ENCODE measurements at regions not wholly inside any gene's neighbourhood (a gene's known extent, or its start where the extent isn't known, plus 50 kb on each side); places are given as distances from the start of the nearest gene placed in this dataset.
"Not testable (repeated sequence)": the region's sequence is repeated elsewhere in the genome, so short reads cannot be mapped to it uniquely, and the experiment has no call there.

DNA sequence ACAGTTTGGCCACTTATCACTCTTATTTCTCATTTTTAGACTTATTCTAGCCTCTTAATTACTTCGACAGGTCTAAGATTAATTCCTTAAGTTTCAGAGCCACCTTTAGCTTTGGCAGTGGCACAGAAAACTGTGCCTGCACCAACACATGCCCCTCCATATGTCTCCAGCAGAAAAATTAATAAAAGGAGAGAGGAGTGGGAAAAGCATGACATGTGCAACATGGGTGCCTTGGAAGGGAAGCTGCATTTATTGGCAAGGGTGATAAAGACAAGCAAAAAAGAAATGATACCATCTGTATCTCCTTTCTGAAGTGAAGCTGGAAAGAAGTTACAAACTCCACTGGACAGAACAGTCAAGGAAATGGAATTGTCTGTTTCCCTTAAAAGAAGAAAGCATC, 121.7 kb upstream of the CFAP20DC start:
- no peak for DNase-seq

DNA sequence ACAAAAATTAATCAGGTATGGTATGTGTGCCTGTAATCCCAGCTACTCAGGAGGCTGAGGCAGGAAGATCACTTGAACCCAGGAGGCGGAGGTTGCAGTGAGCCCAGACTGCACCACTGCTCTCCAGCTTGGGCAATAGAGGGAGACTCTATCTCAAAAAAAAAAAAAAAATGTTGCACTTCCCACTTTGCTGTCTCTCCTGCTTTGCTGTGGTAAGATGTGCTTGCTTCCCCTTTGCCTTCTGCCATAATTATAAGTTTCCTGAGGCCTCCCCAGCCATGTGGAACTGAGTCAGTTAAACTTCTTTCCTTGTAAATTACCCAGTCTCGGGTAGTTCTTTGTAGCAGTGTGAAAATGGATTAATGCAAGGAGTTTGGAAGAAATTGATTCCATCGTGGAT, 120.3 kb upstream of the CFAP20DC start:
- DNase-seq, result not testable (repeated sequence)

DNA sequence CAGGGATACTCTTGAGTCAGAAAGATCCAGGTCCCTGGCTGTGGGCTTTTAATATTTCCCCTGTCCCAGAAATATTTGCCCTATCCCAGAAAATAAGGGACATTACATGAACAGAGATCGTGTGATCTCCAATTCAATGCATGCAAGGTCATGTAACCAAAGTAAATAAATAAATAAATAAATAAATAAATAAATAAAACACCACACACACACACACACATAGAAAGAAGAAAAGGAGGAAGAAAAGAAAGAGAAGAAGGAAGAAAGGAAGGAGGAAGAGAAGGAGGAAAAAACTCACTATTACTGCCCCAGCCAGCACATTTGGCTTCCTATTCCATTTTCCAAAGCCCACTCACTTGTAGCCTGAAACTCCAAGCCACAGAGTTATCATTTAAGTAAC, 117.9 kb upstream of the CFAP20DC start:
- no peak for DNase-seq

DNA sequence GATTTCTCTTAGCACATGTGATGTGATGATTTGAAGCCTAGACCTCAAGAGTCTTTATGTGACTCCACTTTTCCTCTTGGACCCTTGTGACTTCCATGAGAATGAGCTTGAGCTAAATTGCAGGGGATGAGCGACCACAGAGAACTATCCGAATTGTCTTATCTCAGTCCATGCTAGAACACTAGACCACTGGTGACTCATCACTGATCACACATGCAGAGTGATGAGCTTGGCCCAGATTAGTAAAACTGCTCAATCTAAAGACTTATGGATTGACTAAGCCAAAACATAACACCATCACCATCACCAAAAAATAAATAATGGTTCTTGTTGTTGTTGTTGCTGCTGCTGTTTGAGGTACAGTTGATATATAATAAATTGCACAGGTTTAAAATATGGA, 114.1 kb upstream of the CFAP20DC start:
- DNase-seq, result no peak

DNA sequence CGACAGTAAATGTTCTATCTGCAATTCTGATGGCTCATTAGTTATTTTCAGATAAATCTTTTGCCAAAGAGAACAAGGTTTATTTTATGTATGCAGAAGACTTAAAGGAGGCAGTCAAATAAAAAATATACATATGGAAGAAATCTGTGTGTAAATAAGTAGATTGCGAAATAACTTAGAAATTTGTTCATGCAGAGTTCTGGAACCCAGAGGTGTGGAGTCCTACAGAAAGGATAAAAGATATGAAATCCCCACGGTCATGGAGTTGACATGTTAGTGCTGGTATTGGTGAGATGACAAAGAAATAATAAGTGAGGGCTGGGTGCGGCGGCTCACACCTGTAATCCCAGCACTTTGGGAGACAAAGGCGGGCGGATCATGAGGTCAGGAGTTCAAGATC, 111.2 kb upstream of the CFAP20DC start:
- no peak for DNase-seq

DNA sequence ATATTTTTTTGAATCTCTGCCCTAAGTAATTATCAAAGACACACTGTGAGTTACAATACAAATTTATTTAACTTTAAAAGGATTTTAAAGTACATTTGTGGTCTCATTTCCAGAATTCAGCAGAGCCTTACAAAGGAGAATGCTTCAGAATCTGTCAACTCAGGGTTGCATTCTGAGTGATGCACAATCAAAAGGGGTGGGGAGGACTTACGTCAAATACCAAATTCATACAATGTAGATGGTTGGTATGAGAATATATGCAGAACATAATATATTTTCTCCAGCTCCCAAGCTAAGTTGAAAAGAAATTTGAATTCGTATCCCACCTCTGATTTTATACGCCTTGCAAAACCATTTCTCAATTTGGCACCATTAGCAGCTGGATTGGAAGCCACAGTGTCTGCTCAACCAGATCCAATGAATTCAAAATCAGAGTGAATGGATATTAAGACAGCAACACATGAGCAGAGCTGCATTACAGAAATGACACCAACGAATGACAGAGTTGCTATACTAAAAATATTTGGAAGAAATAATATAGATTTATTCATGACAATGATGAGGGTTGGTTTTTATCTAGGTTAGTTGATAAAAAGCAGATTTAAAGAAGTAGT, 110.4 kb upstream of the CFAP20DC start:
- no peak for DNase-seq

DNA sequence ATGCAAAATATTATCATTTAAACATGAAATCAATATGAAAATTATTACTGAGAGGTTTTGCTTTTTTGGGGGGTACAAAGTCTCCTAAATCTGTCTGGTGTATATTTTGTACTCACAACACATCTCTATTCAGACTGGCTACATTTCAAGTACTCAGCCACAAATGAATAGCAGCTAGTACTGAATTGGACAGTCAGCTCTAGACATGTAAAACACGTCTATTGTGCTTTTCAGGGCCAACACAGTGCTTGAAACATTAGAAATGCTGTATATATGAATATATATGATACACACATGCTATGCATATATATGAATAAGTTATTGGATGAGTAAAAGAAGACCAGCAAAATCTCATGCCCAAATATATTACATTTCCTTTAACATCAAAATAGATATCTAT, 103.8 kb upstream of the CFAP20DC start:
- no peak for DNase-seq

DNA sequence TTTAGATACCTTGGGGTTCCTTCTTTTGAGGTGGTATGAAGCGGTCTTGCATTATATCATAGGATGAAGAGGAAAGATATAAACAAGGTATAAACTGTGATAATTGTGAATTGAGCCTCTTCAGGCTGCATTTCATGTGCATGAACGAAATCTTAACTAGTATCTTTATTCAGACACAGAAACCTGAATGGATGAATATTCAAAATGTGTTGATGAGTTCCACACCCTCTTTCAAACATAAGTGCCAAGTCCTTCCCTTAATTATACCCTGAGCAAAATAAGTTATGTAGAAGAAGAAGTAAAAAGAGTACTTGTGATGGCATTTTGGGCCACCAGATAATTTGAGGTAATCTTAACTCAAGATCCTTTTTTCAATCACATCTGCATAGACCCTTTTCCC, 103.1 kb upstream of the CFAP20DC start:
- no peak for DNase-seq

DNA sequence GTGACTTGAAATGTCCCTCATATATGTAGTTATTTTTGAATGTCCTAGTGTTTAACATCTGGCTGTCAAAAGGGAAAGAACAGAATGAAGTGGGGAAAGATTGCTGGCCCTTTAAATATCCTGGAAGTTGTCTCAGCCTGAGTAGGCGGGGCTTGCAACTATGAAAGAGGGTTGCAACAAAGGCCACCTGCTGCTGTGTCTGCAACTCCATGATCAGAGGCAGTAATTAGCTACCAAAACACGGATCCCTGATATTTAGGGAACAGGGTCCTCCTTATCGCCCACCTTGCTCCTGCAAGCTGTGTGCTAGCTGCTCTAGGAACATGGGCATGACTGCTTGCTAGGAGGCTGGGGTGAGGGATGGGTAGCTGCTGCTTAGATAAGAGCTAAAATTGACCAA, 100.2 kb upstream of the CFAP20DC start:
- DNase-seq, result no peak

DNA sequence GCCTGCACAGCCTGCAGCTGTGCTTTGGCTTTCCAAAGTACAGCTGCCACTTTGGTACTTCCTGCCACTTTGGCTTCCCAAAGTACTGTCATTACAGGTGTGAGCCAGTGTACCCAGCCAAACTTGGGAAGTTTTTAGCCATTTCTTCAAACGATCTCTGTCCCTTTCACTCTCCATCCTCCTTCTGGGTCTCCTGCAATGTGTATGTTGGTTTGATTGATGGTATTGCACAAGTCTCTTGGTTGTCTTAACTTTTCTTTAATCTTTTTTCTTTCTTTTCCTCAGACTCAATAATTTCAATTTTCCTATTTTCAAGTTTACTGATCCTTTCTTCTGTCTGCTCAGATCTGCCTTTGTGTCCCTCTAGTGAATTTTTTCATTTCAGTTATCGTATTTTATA, 99.3 kb upstream of the CFAP20DC start:
- no peak for DNase-seq

DNA sequence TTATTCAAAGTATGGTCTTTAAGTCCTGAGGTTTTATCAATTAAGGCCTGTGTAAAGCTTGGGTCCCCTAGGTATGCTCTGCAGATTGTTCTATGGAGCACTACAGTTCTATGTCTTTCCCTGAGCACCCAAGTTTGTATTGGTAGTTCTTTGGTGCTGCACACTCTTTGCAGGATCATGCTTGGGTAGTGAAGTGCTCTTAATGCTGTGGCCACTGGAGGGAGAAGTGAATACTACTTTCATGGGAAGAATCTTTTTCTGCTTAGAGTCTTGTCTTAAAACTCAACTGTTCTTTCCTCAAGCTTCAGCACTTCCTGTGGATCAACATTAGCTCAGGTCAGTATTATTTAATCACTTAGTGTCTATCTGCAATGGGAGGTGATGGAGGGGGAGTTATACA, 93.6 kb upstream of the CFAP20DC start:
- DNase-seq, result no peak

DNA sequence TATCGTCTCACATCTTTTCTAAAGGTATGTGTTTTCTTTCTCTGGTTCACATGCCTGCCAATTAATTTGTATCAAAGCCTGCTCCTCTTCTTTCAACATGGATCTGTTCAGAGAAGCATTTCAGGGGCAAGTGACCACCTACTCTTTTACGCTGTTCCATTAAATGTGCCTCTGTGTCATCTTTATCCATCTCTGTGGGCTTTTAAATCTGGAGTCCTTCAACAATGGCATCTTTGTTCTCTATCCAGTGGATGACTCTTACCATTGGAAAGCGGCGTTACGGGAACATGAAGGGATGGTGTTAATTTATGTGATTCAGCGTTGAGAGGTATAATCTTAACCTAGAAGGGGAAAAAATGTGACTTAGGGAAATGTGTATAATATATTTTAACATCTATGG, 92.7 kb upstream of the CFAP20DC start:
- no peak for DNase-seq

DNA sequence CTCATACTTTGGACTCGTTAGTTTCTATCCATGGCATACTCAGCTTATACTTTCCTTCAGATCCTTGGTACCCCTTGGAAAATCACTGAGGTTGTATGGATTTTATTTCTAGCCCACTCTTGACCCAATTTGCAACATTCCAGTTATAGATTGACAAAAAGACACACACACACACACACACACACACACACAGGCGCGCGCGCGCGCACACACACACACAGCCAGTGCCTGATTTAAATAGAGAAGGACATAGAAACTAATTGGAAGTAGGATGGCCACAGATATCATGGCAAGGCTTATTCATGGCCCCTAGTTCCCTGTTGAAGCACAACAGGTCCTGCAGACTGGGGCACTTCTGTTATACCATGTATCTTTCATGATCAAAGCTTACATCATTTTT, 89.1 kb upstream of the CFAP20DC start:
- no peak for DNase-seq

DNA sequence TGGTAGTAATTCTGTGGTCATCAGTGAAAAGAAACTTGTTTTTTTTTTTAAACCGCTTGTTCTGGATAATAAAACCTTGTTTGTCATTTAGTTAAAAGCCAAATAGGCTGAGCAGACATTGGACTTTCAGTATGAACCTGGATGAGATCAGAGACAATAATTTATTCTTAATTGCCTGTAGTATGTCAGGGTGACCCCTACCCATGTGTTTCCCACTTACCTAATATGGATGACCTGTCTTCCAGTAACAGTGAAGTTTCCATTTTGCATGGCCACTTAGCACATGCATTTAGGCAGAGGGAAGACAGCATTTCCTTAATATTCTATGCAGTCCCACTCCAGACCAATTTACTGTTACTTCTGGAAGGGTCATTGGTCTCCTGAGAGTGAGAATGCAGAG, 87.6 kb upstream of the CFAP20DC start:
- DNase-seq, result no peak

DNA sequence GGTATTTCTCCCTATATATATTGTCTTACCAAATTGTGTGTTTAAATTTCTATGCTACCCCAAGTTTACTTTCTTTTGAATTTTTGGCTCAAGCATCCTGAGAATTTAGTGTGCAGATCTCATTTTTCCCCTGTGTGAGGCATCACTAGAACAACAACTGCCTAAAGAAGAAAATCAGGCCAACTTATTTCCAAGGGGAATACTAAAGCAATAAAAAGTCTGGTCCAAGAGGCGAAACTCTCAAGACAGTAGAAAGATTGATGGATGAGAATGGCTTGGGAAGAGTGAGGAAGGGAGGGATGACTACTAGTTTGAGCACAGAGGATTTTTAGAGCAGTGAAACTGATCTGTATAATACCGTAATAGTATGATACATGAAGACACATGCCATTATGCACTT, 86.3 kb upstream of the CFAP20DC start:
- no peak for DNase-seq

DNA sequence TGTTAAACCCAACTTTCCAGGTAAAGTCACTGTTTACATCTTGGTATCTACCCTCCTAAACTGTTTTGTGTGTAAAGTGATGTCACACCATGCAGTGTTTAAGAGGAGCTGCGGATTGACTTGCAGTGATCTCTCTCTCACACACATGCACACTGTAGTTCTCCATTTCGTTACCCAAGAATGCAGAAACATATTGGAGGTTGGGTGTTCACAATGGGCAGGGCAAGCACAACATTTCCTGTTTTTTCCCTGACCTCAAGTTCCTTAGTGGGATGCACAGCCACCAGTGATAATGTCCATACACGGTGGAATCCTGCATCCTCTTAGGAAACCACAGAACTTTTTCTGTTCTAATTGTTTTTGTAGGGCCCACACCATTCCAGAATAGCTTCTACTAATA, 85.3 kb upstream of the CFAP20DC start:
- no peak for DNase-seq

DNA sequence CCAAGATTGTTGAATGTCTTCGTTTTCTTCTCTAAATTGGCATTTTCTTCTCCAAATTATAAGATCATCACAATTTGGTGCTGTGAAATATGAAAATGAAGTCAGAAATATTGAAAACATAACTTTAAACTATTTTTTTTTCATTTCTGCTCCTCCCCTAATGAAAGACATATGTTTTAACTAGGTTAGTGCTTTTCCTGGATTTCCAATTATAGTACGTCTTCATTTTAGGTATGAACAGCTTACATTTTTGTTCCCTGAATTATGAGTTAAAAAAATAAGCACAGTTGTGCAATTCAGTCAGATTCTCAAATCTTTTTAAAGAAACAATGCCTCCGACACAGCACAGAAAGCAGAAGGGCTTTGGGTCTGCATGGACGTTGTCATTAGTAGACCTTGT, 83.5 kb upstream of the CFAP20DC start:
- DNase-seq, result no peak

DNA sequence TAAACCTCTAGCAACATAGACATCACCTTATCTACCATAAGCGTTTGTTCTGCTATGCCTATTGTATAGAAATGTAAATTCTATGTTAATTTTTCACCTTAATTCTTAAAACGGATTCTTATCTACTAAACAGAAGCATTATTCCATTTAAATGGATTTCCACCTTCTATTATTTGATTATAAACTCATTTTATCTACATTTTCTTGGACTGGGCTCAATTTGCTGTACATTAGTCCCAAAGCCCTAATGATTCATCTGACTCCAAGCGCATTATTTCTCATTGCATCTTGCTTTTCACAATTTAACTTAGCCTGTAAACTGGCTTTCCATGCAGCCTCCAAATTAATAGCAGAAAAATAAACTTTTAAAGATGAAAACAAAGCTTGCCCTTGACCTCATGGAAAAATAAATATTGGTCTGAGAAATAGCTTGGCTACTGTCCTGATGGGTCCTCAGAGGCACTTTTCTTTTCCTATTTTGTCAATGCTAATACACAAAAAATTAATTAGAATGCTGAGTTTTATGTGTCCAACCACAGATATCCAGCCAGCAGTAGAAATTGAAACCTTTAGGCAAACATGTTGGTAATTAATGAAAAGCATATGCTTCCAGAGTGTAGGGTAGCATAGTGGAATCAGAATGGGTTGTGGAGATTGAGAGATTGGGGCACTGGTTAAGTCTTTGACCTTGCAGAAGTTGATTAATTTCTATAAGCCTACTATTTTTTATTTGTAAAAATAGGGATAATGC, 81.4 kb upstream of the CFAP20DC start:
- no peak for DNase-seq

DNA sequence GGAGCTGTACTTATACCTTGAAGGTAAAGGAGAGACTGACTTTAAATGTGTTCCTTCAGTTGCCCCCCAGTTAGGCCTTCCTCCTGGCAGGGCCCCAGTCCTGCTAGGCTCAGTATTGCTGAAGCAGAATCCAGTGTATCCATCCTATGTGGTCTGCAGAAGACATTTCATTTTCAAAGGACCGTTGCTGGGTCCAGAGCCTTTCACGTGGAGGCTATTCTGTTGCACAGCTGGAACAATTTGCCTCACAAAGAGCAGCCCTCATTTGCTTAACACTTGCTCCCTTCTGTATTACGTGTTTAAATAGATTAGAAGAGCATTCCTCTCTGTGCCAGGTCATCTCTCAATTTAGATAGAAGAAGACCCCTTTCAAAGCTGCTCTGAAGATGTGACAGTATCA, 78.9 kb upstream of the CFAP20DC start:
- DNase-seq, result no peak

DNA sequence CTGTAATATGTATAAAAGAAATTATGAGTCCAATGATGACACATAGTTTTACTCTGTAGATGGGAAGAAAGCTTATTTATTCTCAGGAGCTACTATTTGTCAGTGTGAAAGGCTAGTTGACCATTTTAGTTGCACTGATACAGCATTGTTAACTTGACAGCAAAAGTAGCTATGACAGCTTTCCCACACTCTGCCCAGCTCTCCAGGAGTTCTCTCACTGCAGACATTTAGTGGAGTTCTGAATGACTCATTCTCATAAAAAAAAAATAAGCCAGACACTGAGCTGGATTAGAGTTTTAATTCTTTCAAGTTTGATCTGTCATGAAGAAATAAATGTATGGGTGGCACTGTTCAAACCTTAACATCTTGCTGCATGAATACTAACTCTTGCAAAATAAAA, 77.2 kb upstream of the CFAP20DC start:
- DNase-seq, result no peak

DNA sequence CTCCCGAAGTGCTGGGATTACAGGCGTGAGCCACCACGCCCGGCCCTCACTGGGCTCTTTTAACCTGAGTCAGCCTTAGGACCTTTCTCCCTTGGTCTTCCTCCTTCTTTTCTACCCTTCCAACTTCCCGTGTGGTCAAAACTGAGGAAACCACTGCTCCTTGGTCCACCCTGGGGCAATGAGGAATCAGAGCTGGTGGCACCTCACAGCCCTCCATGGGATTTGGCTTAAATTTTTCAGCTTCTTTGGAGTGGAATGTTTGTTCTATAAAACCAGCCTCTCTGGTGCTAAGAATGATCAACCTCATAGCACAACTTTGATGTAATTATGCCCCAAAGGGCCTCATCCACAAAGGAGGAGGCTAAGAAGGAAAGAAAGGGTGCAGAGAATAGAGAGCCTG, 76.6 kb upstream of the CFAP20DC start:
- no peak for DNase-seq

DNA sequence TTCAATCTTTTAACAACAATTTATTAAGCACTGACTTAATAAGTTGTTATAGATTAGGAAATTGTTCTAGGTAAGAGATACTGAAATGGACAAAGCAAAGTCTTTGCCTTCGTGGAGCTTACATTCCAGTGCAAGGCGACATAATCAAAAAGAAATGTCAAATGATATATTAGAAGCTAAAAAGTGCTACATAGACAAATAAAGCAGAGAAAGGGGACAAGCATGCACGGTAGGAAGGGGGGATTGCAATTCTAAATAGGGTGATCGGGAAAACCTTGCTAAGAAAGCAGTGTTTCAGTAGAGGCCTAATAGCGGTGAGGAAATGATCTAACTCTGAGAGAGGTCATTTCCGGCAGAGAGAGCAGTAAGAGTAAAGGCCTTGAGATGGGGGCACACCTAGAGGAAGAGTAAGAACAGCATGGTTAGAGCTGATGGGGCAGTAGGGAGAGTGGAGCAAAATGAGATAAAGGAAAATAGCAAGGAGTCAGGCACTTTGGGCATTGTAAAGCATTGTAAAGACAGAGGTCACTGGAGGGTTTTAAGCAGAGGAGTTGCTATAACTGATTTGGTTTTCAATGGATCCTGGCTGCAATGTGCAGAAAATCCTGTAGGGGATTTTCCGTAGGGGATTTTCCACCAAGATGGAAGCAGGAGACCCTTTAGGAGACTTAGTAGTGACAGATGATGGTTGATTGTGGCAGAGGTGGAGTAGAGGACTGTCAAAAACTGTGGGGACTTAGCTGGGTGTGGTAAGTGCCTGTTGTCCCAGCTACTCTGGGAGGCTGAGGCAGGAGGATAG, 71.7 kb upstream of the CFAP20DC start:
- DNase-seq, result no peak

DNA sequence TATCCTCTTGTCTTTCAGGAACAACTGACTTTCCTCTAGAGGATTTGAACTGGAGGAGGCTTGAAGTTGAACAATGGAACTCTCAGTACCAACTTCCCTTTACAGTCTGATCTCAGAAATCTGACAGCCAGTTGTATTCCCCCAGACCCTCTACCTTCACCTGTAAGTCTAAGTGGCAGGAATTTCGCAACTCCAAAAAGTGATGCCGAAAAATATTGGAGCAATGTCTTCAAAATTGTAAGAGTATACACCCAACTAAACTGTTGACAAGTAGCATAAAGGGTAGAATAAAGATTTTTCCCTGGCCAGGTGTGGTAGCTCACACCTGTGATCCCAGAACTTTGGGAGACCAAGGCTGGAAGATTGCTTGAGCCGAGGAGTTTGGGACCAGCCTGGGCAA, 69.1 kb upstream of the CFAP20DC start:
- DNase-seq, result no peak

DNA sequence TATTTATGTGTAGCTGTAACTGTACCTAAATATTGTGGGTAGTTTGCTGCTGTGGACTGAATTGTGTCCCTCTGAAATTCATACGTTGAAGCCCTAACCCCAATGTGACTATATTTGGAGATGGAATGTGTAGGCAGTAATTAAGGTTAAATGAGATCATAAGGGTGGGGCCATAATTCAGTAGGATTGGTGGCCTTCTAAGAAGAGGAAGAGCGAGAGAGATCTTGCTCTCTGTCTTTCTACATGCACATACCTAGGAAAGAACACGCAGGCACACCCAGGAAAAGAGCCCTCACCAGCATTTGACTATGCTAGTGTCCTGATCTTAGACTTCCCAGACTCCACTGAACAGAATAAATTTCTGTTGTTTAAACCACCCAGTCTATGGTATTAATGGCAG, 67.6 kb upstream of the CFAP20DC start:
- no peak for DNase-seq

DNA sequence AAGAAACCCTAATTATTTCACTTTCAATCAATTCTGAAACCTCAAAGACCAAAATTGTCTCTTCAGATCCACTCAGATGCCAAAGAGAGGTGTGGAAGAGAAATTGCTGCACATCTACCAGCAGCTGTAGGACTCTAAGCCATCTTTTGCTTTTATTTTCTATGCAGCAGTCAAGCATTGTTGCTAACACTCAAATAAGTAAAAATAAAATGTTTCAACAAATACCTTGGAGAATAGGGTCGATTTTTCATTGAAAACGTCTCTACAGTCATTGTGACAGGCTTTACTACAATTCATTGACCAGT, 66.4 kb upstream of the CFAP20DC start:
- DNase-seq, result no peak
